Lower leg skin (tissue), 3 donors: ENCODE measurements at regions not wholly inside any gene's neighbourhood (a gene's known extent, or its start where the extent isn't known, plus 50 kb on each side); places are given as distances from the start of the nearest gene placed in this dataset.
"Not testable (repeated sequence)": the region's sequence is repeated elsewhere in the genome, so short reads cannot be mapped to it uniquely, and the experiment has no call there.

ENCODE experiments used
- DNase-seq, 2 donors: peaks; one replicate each; pipeline ENCODE4 v3.0.0-alpha.2; 2019; ENCODE audit warnings: low spot score in 2 of 2
- H3K4me3 ChIP-seq: fragments of 200-600 bp; sonication (generic); 2 replicates; pipeline ENCODE4 v1.5.1; 2017; ENCODE audit warnings: mild to moderate bottlenecking, low read depth; ENCODE audit not compliant: poor library complexity, severe bottlenecking
- WGBS, 2 donors: methylation state at CpG; one replicate each; pipeline ENCODE4 v1.1.5; 2018; 5-methylcytosine and 5-hydroxymethylcytosine counted together
- intact Hi-C: fragments of 100-400 bp; cut with DNase I; formaldehyde crosslinking; loops from one replicate; pipeline ENCODE4 v1.15.0; 2023; ENCODE audit warnings: low total_unique reads

GRCh38 chr1:120619867-120620692, 103.7 kb upstream of the NBPF26 start:
- 63% methylated on average over 1 of the region's 25 CpGs; no CpG with 5 or more reads in 1 of the 2 donors for WGBS, 2 donors
- intact Hi-C loops, H3K4me3 ChIP-seq, DNase-seq: not testable (repeated sequence)

- DNase-seq, intact Hi-C loops, H3K4me3 ChIP-seq: not testable (repeated sequence)
- no CpG with 5 or more reads among the region's 5 CpGs for WGBS, 2 donors
Measured at GRCh38 chr1:120620693-120620969, 103.1 kb upstream of the NBPF26 start.

- H3K4me3 ChIP-seq, DNase-seq, intact Hi-C loops: not testable (repeated sequence)
- no CpG with 5 or more reads among the region's 5 CpGs for WGBS, 2 donors
Measured at GRCh38 chr1:120621278-120621677, 102.5 kb upstream of the NBPF26 start.

- H3K4me3 ChIP-seq, intact Hi-C loops, DNase-seq: not testable (repeated sequence)
- WGBS, 2 donors, result no CpG with 5 or more reads among the region's 4 CpGs
Measured at GRCh38 chr1:120623539-120623938, 100.2 kb upstream of the NBPF26 start.

GRCh38 chr1:120624565-120625064, 99.1 kb upstream of the NBPF26 start:
- WGBS, 2 donors, result 79 to 83% methylated on average over 4 of the region's 5 CpGs
- intact Hi-C loops, result not testable (repeated sequence)

GRCh38 chr1:120629832-120630455, 93.8 kb upstream of the NBPF26 start:
- intact Hi-C loops, result not testable (repeated sequence)
- no CpG with 5 or more reads among the region's 1 CpG for WGBS, 2 donors

More at GRCh38 chr1:120624565-120625064, 99.1 kb upstream of the NBPF26 start:
- H3K4me3 ChIP-seq, DNase-seq: not testable (repeated sequence)

GRCh38 chr1:120634816-120635806, 88.6 kb upstream of the NBPF26 start:
- intact Hi-C loops, H3K4me3 ChIP-seq, DNase-seq: not testable (repeated sequence)
- no CpG with 5 or more reads among the region's 5 CpGs for WGBS, 2 donors

More at GRCh38 chr1:120629832-120630455, 93.8 kb upstream of the NBPF26 start:
- not testable (repeated sequence) for DNase-seq, H3K4me3 ChIP-seq

- WGBS, 2 donors, result no CpG with 5 or more reads among the region's 4 CpGs
- intact Hi-C loops, H3K4me3 ChIP-seq, DNase-seq: not testable (repeated sequence)
Measured at GRCh38 chr1:120640261-120641013, 83.3 kb upstream of the NBPF26 start.

- DNase-seq, intact Hi-C loops: not testable (repeated sequence)
- no CpG with 5 or more reads among the region's 3 CpGs for WGBS, 2 donors
Measured at GRCh38 chr1:120641014-120641302, 82.8 kb upstream of the NBPF26 start.

GRCh38 chr1:120647182-120647581, 76.6 kb upstream of the NBPF26 start:
- intact Hi-C loops, H3K4me3 ChIP-seq, DNase-seq: not testable (repeated sequence)
- no CpG with 5 or more reads among the region's 2 CpGs for WGBS, 2 donors

More at GRCh38 chr1:120641014-120641302, 82.8 kb upstream of the NBPF26 start:
- not testable (repeated sequence) for H3K4me3 ChIP-seq

GRCh38 chr1:120648915-120649623, 74.7 kb upstream of the NBPF26 start:
- WGBS, 2 donors, result no CpG with 5 or more reads among the region's 7 CpGs
- DNase-seq, intact Hi-C loops, H3K4me3 ChIP-seq: not testable (repeated sequence)

GRCh38 chr1:120649730-120650129, 74.0 kb upstream of the NBPF26 start:
- no CpG with 5 or more reads among the region's 2 CpGs for WGBS, 2 donors
- intact Hi-C loops, H3K4me3 ChIP-seq, DNase-seq: not testable (repeated sequence)

- WGBS, 2 donors, result 13 to 40% methylated on average over 1 of the region's 6 CpGs
- H3K4me3 ChIP-seq, intact Hi-C loops, DNase-seq: not testable (repeated sequence)
Measured at GRCh38 chr1:120654114-120654513, 69.6 kb upstream of the NBPF26 start.
